ENCODE measurements at regions not wholly inside any gene's neighbourhood (a gene's known extent, or its start where the extent isn't known, plus 50 kb on each side); places are given as distances from the start of the nearest gene placed in this dataset.

- TF ChIP-seq CTCF (IDR thresholded peaks at IDR 0.05) (no peak), POLR2AphosphoS5 (IDR thresholded peaks at IDR 0.05) (no peak), POLR2A (IDR thresholded peaks at IDR 0.05) (no peak), EP300 (IDR thresholded peaks at IDR 0.05) (no peak)
Measured at GRCh38 chr6:140968062-140968461, 1164.7 kb upstream of the GJE1 start.
